HG03175 (cell line): ENCODE measurements at regions not wholly inside any gene's neighbourhood (a gene's known extent, or its start where the extent isn't known, plus 50 kb on each side); places are given as distances from the start of the nearest gene placed in this dataset.

Source experiments
- ATAC-seq: cut with Tn5 transposase; IDR thresholded peaks from one replicate; pipeline ENCODE4 v1.9.1; 2021; ENCODE audit warnings: mild to moderate bottlenecking, moderate library complexity; ENCODE audit not compliant: unreplicated experiment

DNA sequence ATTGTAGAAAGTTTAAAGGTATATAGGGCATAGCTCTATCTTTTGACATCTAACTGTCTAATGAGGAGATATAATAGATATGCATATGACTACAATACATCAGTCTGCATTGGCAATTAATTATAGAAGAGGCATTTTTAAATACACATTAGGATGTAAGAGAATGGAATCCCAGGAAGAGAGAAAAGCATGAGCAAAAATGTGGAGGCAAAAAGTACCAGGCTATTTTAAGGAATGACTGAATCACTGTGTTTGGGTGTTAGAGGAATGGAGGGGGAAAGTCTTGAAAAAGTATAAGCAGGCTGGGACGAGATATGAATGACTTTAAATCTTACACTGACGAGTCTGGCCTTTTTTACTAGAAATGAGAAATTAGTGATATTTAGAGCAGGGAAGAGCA lies 138.4 kb upstream of the ZNF462 start:
- ATAC-seq: no peak

DNA sequence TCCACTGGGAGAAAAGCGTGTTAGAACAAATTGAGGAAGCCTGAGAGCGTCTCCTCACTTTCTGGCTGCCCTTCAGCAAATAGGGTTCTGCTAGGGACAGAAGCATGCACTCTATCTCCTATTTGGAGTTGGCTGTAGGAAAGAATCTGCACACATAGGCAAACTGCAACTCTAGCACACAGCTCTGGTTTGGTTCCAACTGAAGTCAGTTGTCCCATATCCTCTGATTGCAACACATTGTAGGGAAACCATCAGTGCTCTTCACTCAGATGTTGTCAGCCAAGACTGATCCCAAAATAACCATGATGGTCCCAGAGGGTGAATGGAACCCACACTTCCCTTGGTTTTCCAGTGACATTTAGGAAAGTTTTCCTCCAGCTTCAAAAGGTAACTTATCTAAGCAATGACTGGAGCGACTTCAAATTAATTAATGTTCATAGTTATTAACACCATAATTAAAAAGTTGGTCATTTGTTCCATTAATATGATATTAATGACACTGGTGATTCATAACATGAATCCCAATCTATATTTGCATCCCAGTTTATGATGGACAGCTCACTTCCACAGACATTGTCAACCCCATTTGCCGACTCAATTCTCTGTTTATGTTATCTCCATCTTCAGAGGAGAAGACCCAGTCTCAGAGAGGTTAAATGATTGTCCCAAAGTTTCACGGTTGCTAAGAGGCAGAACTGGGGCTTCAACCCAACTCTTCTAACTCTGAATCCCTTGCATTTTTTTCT lies 136.7 kb upstream of the ZNF462 start:
- no peak for ATAC-seq

DNA sequence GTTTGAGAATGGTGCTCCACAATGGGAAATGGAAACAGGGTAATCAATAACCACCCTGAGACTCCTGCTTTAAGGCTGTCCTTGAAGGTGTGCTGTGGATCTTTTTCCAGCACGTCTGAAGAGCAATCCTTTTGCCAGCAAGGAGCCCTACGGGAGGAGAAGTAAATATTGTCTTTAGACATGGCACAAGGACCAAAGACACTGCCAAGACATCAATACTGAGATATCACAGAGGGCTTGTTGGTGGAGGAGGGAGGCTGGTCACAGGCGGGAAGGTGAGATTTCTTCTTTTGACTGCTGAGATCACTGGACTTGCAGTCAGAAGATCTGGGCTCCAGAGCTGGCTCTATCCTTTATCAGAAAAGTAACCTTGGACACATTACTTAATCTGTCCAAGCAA lies 135.0 kb upstream of the ZNF462 start:
- no peak for ATAC-seq

DNA sequence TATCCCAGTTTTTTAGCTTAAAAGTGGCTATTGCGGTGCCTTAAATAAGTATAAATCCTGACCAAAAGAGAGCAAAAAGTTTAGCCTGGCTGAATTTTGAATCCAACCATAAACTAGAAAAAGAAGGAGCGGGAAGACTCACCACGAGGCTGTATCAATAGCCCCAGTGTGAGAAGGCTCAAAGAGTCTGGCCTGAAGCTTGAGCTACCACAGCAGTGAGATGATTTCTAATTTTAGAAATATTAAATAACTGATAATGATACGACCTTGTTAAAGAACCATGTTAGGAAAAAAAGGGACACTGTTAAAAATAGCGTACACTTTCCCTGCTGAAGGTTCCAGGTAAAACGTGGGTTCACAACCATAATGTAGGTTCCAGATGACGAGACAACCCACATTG lies 134.1 kb upstream of the ZNF462 start:
- ATAC-seq: no peak

- no peak for ATAC-seq
These were observed 131.1 kb upstream of the ZNF462 start for GRCh38 chr9:106731910-106732309.

- ATAC-seq: no peak
These were observed 129.1 kb upstream of the ZNF462 start for GRCh38 chr9:106733828-106734380.

GRCh38 chr9:106737516-106737915 lies 125.5 kb upstream of the ZNF462 start:
- no peak for ATAC-seq

DNA sequence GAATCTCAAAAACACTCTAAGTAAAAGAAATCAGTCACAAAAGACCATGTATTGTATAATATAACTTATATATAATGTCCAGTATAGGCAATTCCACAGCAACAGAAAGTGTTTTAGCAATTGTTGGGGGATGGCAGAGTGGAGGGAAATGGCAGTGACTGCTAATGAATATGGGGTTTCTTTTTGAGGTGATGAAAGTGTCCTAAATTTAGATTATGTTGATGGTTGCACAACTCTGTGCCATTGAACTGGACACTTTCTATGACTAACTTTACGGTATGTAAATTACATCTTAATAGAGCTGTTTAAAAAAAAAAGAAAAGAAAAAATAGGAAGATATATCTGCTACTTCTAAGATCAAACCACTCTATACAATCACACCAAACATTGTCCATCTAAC lies 124.9 kb upstream of the ZNF462 start:
- ATAC-seq: no peak

DNA sequence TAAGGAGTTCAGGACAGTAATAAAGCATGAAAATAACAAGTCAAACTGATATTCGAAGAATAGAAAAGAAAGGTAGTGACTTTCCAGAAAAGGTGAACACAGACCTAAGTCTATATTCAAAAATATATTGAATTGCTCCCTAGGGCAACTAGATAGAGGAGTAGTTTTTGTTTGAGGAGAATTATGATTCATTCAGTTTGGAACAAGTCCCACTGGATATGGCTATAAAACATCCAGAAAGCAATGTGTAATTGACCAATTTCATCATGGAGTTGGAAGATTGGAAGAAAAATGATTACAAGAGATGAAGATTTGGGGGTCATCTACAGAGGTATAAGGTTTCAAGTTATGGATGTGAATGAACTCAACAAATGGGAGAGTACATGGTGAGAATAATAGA lies 117.5 kb upstream of the ZNF462 start:
- ATAC-seq: no peak

DNA sequence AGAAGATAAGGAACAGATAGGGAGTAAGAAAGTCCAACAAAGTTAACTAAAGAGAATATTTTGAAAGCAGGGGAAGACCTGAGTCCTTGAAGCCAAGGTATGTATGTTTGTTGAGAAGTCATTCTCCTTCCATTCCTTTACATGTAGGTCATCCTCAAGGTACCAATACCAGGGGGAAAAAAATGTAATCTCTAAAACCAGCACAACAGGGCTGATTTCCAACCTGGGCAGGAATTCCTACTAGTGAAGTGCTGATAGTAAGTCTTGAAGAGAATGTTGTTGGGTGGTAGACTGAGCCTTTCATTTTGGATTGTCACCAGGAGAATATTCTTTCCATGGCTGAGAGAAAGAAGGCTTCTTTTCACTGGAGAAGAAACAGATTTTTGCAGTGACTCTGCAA lies 117.1 kb upstream of the ZNF462 start:
- ATAC-seq: no peak

- no peak for ATAC-seq
These were observed 111.3 kb upstream of the ZNF462 start for GRCh38 chr9:106751681-106752080.

- no peak for ATAC-seq
These were observed 110.4 kb upstream of the ZNF462 start for GRCh38 chr9:106752581-106752980.

DNA sequence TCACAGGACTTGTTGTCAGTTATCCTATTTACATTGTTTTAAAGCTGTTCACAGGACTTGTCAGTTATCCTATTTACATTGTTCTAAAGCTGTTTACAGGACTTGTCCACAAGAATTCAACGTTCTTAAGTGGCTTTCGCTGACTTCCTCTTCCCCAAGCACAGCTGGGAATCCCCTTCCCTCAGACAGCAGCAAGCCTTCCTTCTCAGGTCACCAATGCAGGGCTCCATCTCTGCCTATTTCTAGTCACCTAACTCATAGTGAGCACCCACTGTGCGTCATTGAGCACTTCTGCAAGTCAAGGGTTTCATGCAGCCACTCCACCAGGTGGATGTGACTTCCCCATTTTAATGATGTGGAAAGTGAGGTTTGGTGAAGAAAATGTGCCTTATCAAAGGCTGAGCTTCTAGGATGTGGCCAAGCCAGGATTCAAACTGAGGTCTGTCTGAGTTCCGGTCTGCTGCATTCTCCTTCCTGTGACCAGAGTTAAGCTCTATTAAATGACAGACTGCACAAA lies 109.8 kb upstream of the ZNF462 start:
- ATAC-seq: peak; percentile 75

- ATAC-seq: no peak
These were observed 107.2 kb upstream of the ZNF462 start for GRCh38 chr9:106755736-106756135.

GRCh38 chr9:106757514-106757913 lies 105.5 kb upstream of the ZNF462 start:
- ATAC-seq: no peak

GRCh38 chr9:106758911-106759310 lies 104.1 kb upstream of the ZNF462 start:
- ATAC-seq: peak; percentile 88

DNA sequence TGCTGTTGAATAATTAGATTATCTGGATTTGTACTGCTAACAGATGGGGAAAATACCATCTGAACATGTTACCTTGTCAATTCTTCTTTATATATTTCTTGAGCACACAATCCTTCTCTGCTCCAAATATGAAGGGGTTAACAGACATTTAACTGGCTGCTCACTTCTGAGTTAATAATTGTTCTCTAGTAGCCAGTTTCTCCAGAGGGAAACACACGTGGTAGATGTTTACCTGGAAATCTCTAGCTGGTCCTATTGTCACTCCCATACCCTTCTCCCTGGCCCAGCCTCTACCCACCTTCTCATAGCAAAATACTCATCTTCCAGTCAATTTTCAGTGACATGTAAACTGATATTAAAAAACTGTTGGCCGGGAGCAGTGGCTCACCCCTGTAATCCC lies 101.5 kb upstream of the ZNF462 start:
- ATAC-seq: no peak

DNA sequence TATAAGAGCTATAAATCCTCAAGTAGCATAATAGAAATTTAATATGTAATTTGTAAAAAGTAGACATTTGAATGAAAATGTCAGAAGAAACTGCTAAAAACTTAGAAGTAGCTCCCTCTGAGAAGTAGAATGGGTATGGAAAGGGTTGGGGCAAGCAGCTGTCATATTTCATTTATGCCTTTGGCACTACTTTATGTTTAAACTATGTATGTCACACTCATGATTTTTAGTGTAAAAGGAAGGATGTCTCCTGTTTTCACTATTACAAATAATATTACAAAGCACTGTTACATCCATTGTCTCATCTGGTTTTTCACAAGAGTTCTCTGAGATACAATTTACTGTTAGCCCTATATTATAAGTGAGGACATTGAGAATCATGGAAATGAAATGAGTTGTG lies 96.3 kb upstream of the ZNF462 start:
- ATAC-seq: no peak

- no peak for ATAC-seq
These were observed 93.6 kb upstream of the ZNF462 start for GRCh38 chr9:106769331-106769730.

- no peak for ATAC-seq
These were observed 91.4 kb upstream of the ZNF462 start for GRCh38 chr9:106771608-106772007.

- ATAC-seq: no peak
These were observed 90.3 kb upstream of the ZNF462 start for GRCh38 chr9:106772523-106773290.

- ATAC-seq: no peak
These were observed 89.2 kb upstream of the ZNF462 start for GRCh38 chr9:106773750-106774149.
